Heart left ventricle (tissue), 16 donors: ENCODE measurements at regions not wholly inside any gene's neighbourhood (a gene's known extent, or its start where the extent isn't known, plus 50 kb on each side); places are given as distances from the start of the nearest gene placed in this dataset.

ENCODE experiments used
- ATAC-seq, 4 donors: fragments of 200-7000 bp; cut with Tn5 transposase; one replicate each; pipeline ENCODE4 v1.9.1; 2020 to 2022; ENCODE audit warnings: moderate library complexity in 4 of 4, mild to moderate bottlenecking in 3 of 4, moderate number of reproducible peaks in 1 of 4
- DNase-seq, 5 donors: peaks; one replicate each; pipeline ENCODE4 v3.0.0-alpha.2; 2020
- H3K27ac ChIP-seq, 12 donors: fragments of 200-600 bp; sonication (generic) in 4 of 12; one replicate each; pipeline versions ENCODE4 v1.5.0 to v1.8.0; 2016 to 2022; ENCODE audit warnings: mild to moderate bottlenecking in 2 of 12
- H3K27me3 ChIP-seq, 9 donors: fragments of 200-600 bp; sonication (generic) in 2 of 9; one replicate each; pipeline versions ENCODE4 v1.5.1 to v1.8.0; 2016 to 2022; ENCODE audit warnings: mild to moderate bottlenecking in 3 of 9
- H3K36me3 ChIP-seq, 9 donors: fragments of 200-600 bp; sonication (generic) in 2 of 9; one replicate each; pipeline versions ENCODE4 v1.5.0 to v1.8.0; 2018 to 2022; ENCODE audit warnings: mild to moderate bottlenecking in 2 of 9
- H3K4me1 ChIP-seq, 12 donors: fragments of 200-600 bp; sonication (generic) in 4 of 12; one replicate each; pipeline versions ENCODE4 v1.5.0 to v1.8.0; 2016 to 2022; ENCODE audit warnings: mild to moderate bottlenecking in 3 of 12
- H3K4me3 ChIP-seq, 12 donors: fragments of 200-600 bp; sonication (generic) in 4 of 12; one replicate each; pipeline versions ENCODE4 v1.5.0 to v1.8.0; 2017 to 2022; ENCODE audit warnings: mild to moderate bottlenecking in 9 of 12, moderate library complexity in 4 of 12
- H3K9me3 ChIP-seq, 12 donors: fragments of 200-600 bp; sonication (generic) in 4 of 12; one replicate each; pipeline versions ENCODE4 v1.5.0 to v1.8.0; 2016 to 2022; ENCODE audit warnings: mild to moderate bottlenecking in 1 of 12
- POLR2A ChIP-seq, 2 donors: fragments of 450-650 bp; IDR thresholded peaks; one replicate each; pipeline ENCODE4 v1.6.1; 2017; ENCODE audit warnings: antibody characterized with exemption in 2 of 2, mild to moderate bottlenecking in 2 of 2, moderate library complexity in 2 of 2
- WGBS, 4 donors: extraction: QIAGEN DNeasy Blood & Tissue Kit in 2 of 4; methylation state at CpG; one replicate each; pipeline versions ENCODE4 v1.1.5 to v1.1.7; 2013 to 2018; 5-methylcytosine and 5-hydroxymethylcytosine counted together
- intact Hi-C, 10 donors: fragments of 100-400 bp; cut with DNase I; formaldehyde crosslinking; loops; one replicate each; pipeline versions ENCODE4 v1.11.1 to v1.14.2; 2022
- TF ChIP-seq, protein P1 (sequence below), 12 donors: fragments of 200-600 bp; sonication (generic) in 4 of 12; IDR thresholded peaks; one replicate each; pipeline versions ENCODE4 v1.5.0 to v1.8.0; 2018 to 2022; ENCODE audit warnings: antibody characterized with exemption in 12 of 12, mild to moderate bottlenecking in 5 of 12
- donor health status: ischemic (EF 13 %, LVEDD 7.1; RV severe dilation, severe dysfunction).
- donor health status: healthy with polysubstance abuse.
- donor health status: DM: no; HTN: yes; CAD: no.
- donor health status: DM: no; HTN: no; CAD: no.
- donor health status: ischemic (EF 25% LVEDD 6.9; RV normal size, moderate dysfunction).
- donor health status: ischemic (EF 25% LVEDD 5.7; RV mildly dilated, moderate dysfunction).
- donor health status: healthy.
- donor health status: DM: yes; HTN: yes; CAD: no.
- donor health status: ischemic (EF 35%, LVEDD 5.7; RV mildly dilated, moderate dysfunction).
- donor health status: nonischemic (EF 11% LVEDD 7.7; RV severe dilation, severe dysfunction).
- donor health status: DM: yes; HTN: yes; CAD: no.
- donor health status: PGD.
- donor health status: ischemic (EF 29% LVEDD 5.4; RV normal size, mild dysfunction).
- donor health status: nonischemic (EF 23%, LVEDD 6.1; RV moderate dilation, normal function).

DNA sequence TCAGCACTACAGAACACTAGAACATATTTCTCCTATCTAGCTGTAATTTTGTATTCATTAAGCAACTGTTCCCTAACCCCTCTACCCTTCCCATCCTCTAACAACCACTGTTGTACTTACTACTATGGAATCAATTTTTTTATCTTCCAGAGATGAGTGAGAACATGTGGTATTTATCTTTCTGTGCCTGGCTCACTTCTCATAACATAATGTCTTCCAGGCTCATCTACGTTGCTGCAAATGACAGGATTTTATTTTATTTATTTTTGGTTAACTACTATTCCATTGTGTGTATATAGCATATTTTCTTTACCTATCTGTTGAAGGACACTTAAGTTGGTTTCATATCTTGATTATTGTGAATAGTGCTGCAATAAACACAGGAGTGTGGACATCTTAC, 200.9 kb upstream of the CHRM2 start:
- intact Hi-C loops = no loop called here
- TF ChIP-seq POLR2A (IDR thresholded peaks at IDR 0.05) = no peak
- TF ChIP-seq, protein P1, sequence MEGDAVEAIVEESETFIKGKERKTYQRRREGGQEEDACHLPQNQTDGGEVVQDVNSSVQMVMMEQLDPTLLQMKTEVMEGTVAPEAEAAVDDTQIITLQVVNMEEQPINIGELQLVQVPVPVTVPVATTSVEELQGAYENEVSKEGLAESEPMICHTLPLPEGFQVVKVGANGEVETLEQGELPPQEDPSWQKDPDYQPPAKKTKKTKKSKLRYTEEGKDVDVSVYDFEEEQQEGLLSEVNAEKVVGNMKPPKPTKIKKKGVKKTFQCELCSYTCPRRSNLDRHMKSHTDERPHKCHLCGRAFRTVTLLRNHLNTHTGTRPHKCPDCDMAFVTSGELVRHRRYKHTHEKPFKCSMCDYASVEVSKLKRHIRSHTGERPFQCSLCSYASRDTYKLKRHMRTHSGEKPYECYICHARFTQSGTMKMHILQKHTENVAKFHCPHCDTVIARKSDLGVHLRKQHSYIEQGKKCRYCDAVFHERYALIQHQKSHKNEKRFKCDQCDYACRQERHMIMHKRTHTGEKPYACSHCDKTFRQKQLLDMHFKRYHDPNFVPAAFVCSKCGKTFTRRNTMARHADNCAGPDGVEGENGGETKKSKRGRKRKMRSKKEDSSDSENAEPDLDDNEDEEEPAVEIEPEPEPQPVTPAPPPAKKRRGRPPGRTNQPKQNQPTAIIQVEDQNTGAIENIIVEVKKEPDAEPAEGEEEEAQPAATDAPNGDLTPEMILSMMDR (IDR thresholded peaks at IDR 0.05) = no peak
- no peaks in the 10 kb centered on the region for H3K27me3 ChIP-seq
- H3K36me3 ChIP-seq = no peaks in the 10 kb centered on the region
- H3K9me3 ChIP-seq = peaks cover 0 to 20% (median 10%) of the 10 kb centered on the region in 12 donors
- WGBS, 4 donors = 36 to 51% (median 45%) methylated on average over 1 of the region's 1 CpG
- no peak overlapping the region for H3K27ac ChIP-seq
- no peak for ATAC-seq
- H3K4me3 ChIP-seq = no peak overlapping the region
- DNase-seq = no peak
- no peaks in the 10 kb centered on the region for H3K4me1 ChIP-seq

DNA sequence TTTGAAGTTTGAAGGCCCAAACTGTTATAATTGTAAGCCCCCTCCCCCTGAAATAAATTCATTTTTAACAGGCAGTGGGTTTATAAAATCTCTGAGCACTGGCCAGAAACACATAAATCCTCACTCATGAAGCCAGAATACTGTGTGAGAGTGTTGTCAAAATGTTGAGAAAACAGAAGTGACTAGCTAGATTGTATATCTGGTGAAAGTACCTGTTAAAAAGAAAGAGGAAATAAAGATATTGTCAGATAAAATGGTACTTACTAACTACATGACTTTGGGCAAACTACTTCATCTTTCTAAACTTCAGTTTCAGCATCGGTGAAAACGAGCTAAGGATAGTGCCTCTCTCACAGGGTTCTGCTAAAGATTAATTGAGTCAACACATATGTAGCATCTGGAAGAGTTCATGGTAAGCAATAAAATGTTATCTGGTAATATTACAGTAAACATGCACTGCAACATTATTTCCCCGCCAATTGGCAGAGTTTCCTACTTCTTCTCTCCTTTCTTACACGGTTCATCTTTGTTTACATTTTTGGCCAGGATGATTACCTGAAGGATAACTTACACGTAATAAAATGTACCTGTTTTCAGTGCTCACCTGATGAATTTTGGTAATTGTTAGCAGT, 202.5 kb upstream of the CHRM2 start:
- Histone ChIP-seq H3K4me3 (no peak overlapping the region), H3K36me3 (no peaks in the 10 kb centered on the region), H3K27ac (no peak overlapping the region), H3K4me1 (no peaks in the 10 kb centered on the region), H3K9me3 (peaks cover 0 to 4% (median 0%) of the 10 kb centered on the region in 12 donors), H3K27me3 (no peaks in the 10 kb centered on the region)
- TF ChIP-seq POLR2A (IDR thresholded peaks at IDR 0.05) = no peak
- TF ChIP-seq, protein P1 (IDR thresholded peaks at IDR 0.05) = no peak
- DNase-seq (no peak), ATAC-seq (no peak)
- WGBS, 4 donors = 68 to 78% (median 75%) methylated on average over 5 of the region's 5 CpGs
- intact Hi-C loops = no loop called here

DNA sequence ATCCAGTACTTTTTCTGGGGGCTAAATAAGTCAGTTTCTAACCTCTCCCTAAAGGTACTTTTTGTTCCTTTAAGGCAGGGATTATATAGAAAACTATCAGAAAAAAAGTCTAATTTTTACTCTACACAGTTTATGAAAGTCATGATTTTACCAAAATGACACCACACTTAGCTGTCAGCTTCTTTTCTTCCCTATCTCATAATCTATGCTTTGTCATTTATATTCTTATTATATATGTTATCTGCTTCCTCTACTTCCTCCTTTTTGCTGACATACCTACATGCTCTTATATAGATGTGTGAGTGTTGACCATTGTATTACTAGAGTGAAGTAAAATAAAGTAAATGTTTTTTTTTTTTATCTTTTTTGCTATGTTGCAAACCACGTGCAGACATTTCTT, 203.9 kb upstream of the CHRM2 start:
- H3K27me3 ChIP-seq = no peaks in the 10 kb centered on the region
- 42 to 56% (median 51%) methylated on average over 1 of the region's 1 CpG for WGBS, 4 donors
- H3K27ac ChIP-seq = no peak overlapping the region
- no peak for ATAC-seq
- no peaks in the 10 kb centered on the region for H3K36me3 ChIP-seq
- no peak for DNase-seq
- no peaks in the 10 kb centered on the region for H3K4me1 ChIP-seq
- H3K9me3 ChIP-seq = no peaks in the 10 kb centered on the region
- intact Hi-C loops = no loop called here
- TF ChIP-seq, protein P1 (IDR thresholded peaks at IDR 0.05) = no peak
- no peak for TF ChIP-seq POLR2A (IDR thresholded peaks at IDR 0.05)
- H3K4me3 ChIP-seq = no peak overlapping the region

DNA sequence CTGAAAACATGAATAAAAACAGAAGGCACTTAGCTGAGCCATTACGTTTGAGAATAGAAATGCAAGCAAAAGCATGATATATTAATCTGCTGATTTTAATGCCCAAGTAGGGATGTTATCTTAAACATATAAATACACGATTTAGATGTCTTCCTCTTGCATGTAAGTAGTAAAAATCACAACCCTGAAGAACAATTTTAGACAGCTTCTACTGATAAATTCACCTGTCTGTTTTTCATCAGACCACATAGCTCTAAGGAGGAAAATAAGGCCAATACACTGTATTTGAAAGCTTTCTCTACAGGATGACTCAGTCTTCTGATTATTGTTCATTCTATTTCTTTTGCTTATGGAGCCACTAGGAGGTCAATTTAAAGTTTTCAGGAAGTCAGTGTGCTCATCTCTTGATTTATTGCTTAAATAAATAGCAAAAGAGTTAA, 210.9 kb upstream of the CHRM2 start:
- intact Hi-C loops = no loop called here
- ATAC-seq = no peak

More for the DNA sequence above, 210.9 kb upstream of the CHRM2 start:
- no peak overlapping the region for H3K27ac ChIP-seq
- no peak for DNase-seq
- H3K4me1 ChIP-seq = no peaks in the 10 kb centered on the region
- H3K9me3 ChIP-seq = no peaks in the 10 kb centered on the region
- H3K36me3 ChIP-seq = no peaks in the 10 kb centered on the region
- H3K4me3 ChIP-seq = no peak overlapping the region
- no peaks in the 10 kb centered on the region for H3K27me3 ChIP-seq
- TF ChIP-seq POLR2A (IDR thresholded peaks at IDR 0.05) = no peak
- TF ChIP-seq, protein P1 (IDR thresholded peaks at IDR 0.05) = no peak
- WGBS, 4 donors = 56 to 63% (median 57%) methylated on average over 2 of the region's 2 CpGs
